DOHH2 (cell line): ENCODE measurements at regions not wholly inside any gene's neighbourhood (a gene's known extent, or its start where the extent isn't known, plus 50 kb on each side); places are given as distances from the start of the nearest gene placed in this dataset.

ENCODE experiments used
- CTCF ChIP-seq: fragments of 200-600 bp; sonication (generic); IDR thresholded peaks from one replicate; pipeline ENCODE4 v1.5.1; 2014; ENCODE audit warnings: antibody characterized with exemption, mild to moderate bottlenecking, low read depth, low read length; ENCODE audit not compliant: poor library complexity, severe bottlenecking
- EZH2phosphoT487 ChIP-seq: fragments of 200-600 bp; sonication (generic); IDR thresholded peaks from 2 replicates; pipeline ENCODE4 v1.6.1; 2017; ENCODE audit warnings: borderline replicate concordance, mild to moderate bottlenecking, antibody characterized with exemption, low read length, moderate library complexity, mixed read lengths

GRCh38 chr2:224147174-224147573 is 108.1 kb upstream of the SERPINE2 start:
- TF ChIP-seq CTCF (no peak), EZH2phosphoT487 (no peak)
